ENCODE measurements at regions not wholly inside any gene's neighbourhood (a gene's known extent, or its start where the extent isn't known, plus 50 kb on each side); places are given as distances from the start of the nearest gene placed in this dataset.

DNA sequence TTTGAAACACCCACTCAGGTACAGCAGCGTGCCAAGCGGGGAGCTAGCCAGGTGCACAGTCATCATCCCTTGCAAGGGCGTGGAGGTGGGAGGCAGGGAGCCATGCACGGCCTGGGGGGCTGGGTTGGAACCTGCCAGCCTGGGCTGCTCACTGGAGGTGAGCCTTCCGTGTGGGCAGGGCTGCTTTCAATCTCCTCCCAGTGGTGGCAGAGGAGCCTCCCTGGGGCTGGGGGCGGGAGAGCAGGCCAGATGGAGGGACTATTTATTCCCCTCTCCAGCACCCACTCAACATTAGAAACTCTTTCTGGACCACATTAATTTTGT lies 90.3 kb downstream of the KATNIP start:
- TF ChIP-seq ZNF274 (IDR thresholded peaks at IDR 0.05; ENCODE audit: low read depth, low read length) = no peak
- no peak for TF ChIP-seq YY1 (IDR thresholded peaks at IDR 0.05; ENCODE audit: insufficient read depth, insufficient read length)
- TF ChIP-seq SUZ12 (IDR thresholded peaks at IDR 0.05; ENCODE audit: extremely low read depth, insufficient read depth, insufficient read length) = no peak
